ENCODE measurements at regions not wholly inside any gene's neighbourhood (a gene's known extent, or its start where the extent isn't known, plus 50 kb on each side); places are given as distances from the start of the nearest gene placed in this dataset.

GRCh38 chr11:121946514-121946913, 169.5 kb downstream of the BLID start:
- H3K36me3 ChIP-seq (ENCODE audit: control insufficient read depth, insufficient read depth, low read length), result no peaks in the 10 kb centered on the region
- H3K27ac ChIP-seq (ENCODE audit: low read depth, low read length), result no peak overlapping the region
- H3K9ac ChIP-seq (ENCODE audit: low read length), result no peak overlapping the region
- H3K4me1 ChIP-seq (ENCODE audit: control insufficient read depth, insufficient read depth, low read length), result no peaks in the 10 kb centered on the region
- H3K4me3 ChIP-seq (ENCODE audit: low read depth, low read length), result no peak overlapping the region
- peaks cover 13% of the 10 kb centered on the region; the same call in 1 of the 2 replicates for H3K9me3 ChIP-seq (ENCODE audit: control insufficient read depth, insufficient read depth, low read depth, low read length)
- H3K27me3 ChIP-seq (ENCODE audit: control insufficient read depth, insufficient read depth, low read length), result no peaks in the 10 kb centered on the region

GRCh38 chr11:121944556-121945230, 171.3 kb downstream of the BLID start:
- H3K4me1 ChIP-seq (ENCODE audit: control insufficient read depth, insufficient read depth, low read length), result no peaks in the 10 kb centered on the region
- H3K36me3 ChIP-seq (ENCODE audit: control insufficient read depth, insufficient read depth, low read length), result no peaks in the 10 kb centered on the region

GRCh38 chr11:121938076-121938475, 177.9 kb downstream of the BLID start:
- no peaks in the 10 kb centered on the region for H3K27me3 ChIP-seq (ENCODE audit: control insufficient read depth, insufficient read depth, low read length)
- H3K27ac ChIP-seq (ENCODE audit: low read depth, low read length), result no peak overlapping the region
- H3K4me3 ChIP-seq (ENCODE audit: low read depth, low read length), result no peak overlapping the region
- H3K36me3 ChIP-seq (ENCODE audit: control insufficient read depth, insufficient read depth, low read length), result no peaks in the 10 kb centered on the region
- H3K9me3 ChIP-seq (ENCODE audit: control insufficient read depth, insufficient read depth, low read depth, low read length), result no peaks in the 10 kb centered on the region
- H3K4me1 ChIP-seq (ENCODE audit: control insufficient read depth, insufficient read depth, low read length), result peaks cover 7% of the 10 kb centered on the region; the same call in 1 of the 2 replicates
- H3K9ac ChIP-seq (ENCODE audit: low read length), result no peak overlapping the region

More at GRCh38 chr11:121944556-121945230, 171.3 kb downstream of the BLID start:
- Histone ChIP-seq H3K27me3 (ENCODE audit: control insufficient read depth, insufficient read depth, low read length) (no peaks in the 10 kb centered on the region), H3K9ac (ENCODE audit: low read length) (no peak overlapping the region), H3K4me3 (ENCODE audit: low read depth, low read length) (no peak overlapping the region), H3K9me3 (ENCODE audit: control insufficient read depth, insufficient read depth, low read depth, low read length) (peaks cover 13% of the 10 kb centered on the region; the same call in 1 of the 2 replicates), H3K27ac (ENCODE audit: low read depth, low read length) (no peak overlapping the region)

- H3K36me3 ChIP-seq (ENCODE audit: control insufficient read depth, insufficient read depth, low read length), result no peaks in the 10 kb centered on the region
- no peak overlapping the region for H3K4me3 ChIP-seq (ENCODE audit: low read depth, low read length)
- peaks cover 14% of the 10 kb centered on the region; the same call in 1 of the 2 replicates for H3K4me1 ChIP-seq (ENCODE audit: control insufficient read depth, insufficient read depth, low read length)
- no peaks in the 10 kb centered on the region for H3K27me3 ChIP-seq (ENCODE audit: control insufficient read depth, insufficient read depth, low read length)
- H3K9me3 ChIP-seq (ENCODE audit: control insufficient read depth, insufficient read depth, low read depth, low read length), result no peaks in the 10 kb centered on the region
- no peak overlapping the region for H3K27ac ChIP-seq (ENCODE audit: low read depth, low read length)
- H3K9ac ChIP-seq (ENCODE audit: low read length), result no peak overlapping the region
Observed at GRCh38 chr11:121936781-121937447, 179.1 kb downstream of the BLID start.

GRCh38 chr11:121936370-121936769, 179.6 kb downstream of the BLID start:
- Histone ChIP-seq H3K4me1 (ENCODE audit: control insufficient read depth, insufficient read depth, low read length) (peaks cover 16% of the 10 kb centered on the region; the same call in 1 of the 2 replicates), H3K27ac (ENCODE audit: low read depth, low read length) (no peak overlapping the region), H3K9me3 (ENCODE audit: control insufficient read depth, insufficient read depth, low read depth, low read length) (no peaks in the 10 kb centered on the region), H3K27me3 (ENCODE audit: control insufficient read depth, insufficient read depth, low read length) (no peaks in the 10 kb centered on the region), H3K9ac (ENCODE audit: low read length) (no peak overlapping the region), H3K4me3 (ENCODE audit: low read depth, low read length) (no peak overlapping the region), H3K36me3 (ENCODE audit: control insufficient read depth, insufficient read depth, low read length) (no peaks in the 10 kb centered on the region)

GRCh38 chr11:121933694-121934093, 182.3 kb downstream of the BLID start:
- no peak overlapping the region for H3K27ac ChIP-seq (ENCODE audit: low read depth, low read length)
- no peaks in the 10 kb centered on the region for H3K27me3 ChIP-seq (ENCODE audit: control insufficient read depth, insufficient read depth, low read length)
- H3K36me3 ChIP-seq (ENCODE audit: control insufficient read depth, insufficient read depth, low read length), result no peaks in the 10 kb centered on the region
- H3K9ac ChIP-seq (ENCODE audit: low read length), result no peak overlapping the region
- no peak overlapping the region for H3K4me3 ChIP-seq (ENCODE audit: low read depth, low read length)
- H3K4me1 ChIP-seq (ENCODE audit: control insufficient read depth, insufficient read depth, low read length), result peaks cover 33% of the 10 kb centered on the region
- H3K9me3 ChIP-seq (ENCODE audit: control insufficient read depth, insufficient read depth, low read depth, low read length), result no peaks in the 10 kb centered on the region

- peaks cover 35% of the 10 kb centered on the region for H3K4me1 ChIP-seq (ENCODE audit: control insufficient read depth, insufficient read depth, low read length)
- H3K4me3 ChIP-seq (ENCODE audit: low read depth, low read length), result no peak overlapping the region
- H3K9me3 ChIP-seq (ENCODE audit: control insufficient read depth, insufficient read depth, low read depth, low read length), result no peaks in the 10 kb centered on the region
- no peaks in the 10 kb centered on the region for H3K36me3 ChIP-seq (ENCODE audit: control insufficient read depth, insufficient read depth, low read length)
- no peaks in the 10 kb centered on the region for H3K27me3 ChIP-seq (ENCODE audit: control insufficient read depth, insufficient read depth, low read length)
- H3K27ac ChIP-seq (ENCODE audit: low read depth, low read length), result no peak overlapping the region
- H3K9ac ChIP-seq (ENCODE audit: low read length), result no peak overlapping the region
Observed at GRCh38 chr11:121933294-121933693, 182.7 kb downstream of the BLID start.

GRCh38 chr11:121932646-121933185, 183.3 kb downstream of the BLID start:
- peaks cover 36% of the 10 kb centered on the region for H3K4me1 ChIP-seq (ENCODE audit: control insufficient read depth, insufficient read depth, low read length)

GRCh38 chr11:121931748-121932352, 184.2 kb downstream of the BLID start:
- H3K9ac ChIP-seq (ENCODE audit: low read length), result no peak overlapping the region
- H3K4me1 ChIP-seq (ENCODE audit: control insufficient read depth, insufficient read depth, low read length), result peaks cover 38% of the 10 kb centered on the region
- no peaks in the 10 kb centered on the region for H3K27me3 ChIP-seq (ENCODE audit: control insufficient read depth, insufficient read depth, low read length)
- H3K9me3 ChIP-seq (ENCODE audit: control insufficient read depth, insufficient read depth, low read depth, low read length), result no peaks in the 10 kb centered on the region
- H3K36me3 ChIP-seq (ENCODE audit: control insufficient read depth, insufficient read depth, low read length), result no peaks in the 10 kb centered on the region
- no peak overlapping the region for H3K27ac ChIP-seq (ENCODE audit: low read depth, low read length)
- H3K4me3 ChIP-seq (ENCODE audit: low read depth, low read length), result no peak overlapping the region

More at GRCh38 chr11:121932646-121933185, 183.3 kb downstream of the BLID start:
- H3K27ac ChIP-seq (ENCODE audit: low read depth, low read length), result no peak overlapping the region
- H3K9me3 ChIP-seq (ENCODE audit: control insufficient read depth, insufficient read depth, low read depth, low read length), result no peaks in the 10 kb centered on the region
- H3K4me3 ChIP-seq (ENCODE audit: low read depth, low read length), result no peak overlapping the region
- no peak overlapping the region for H3K9ac ChIP-seq (ENCODE audit: low read length)
- H3K36me3 ChIP-seq (ENCODE audit: control insufficient read depth, insufficient read depth, low read length), result no peaks in the 10 kb centered on the region
- H3K27me3 ChIP-seq (ENCODE audit: control insufficient read depth, insufficient read depth, low read length), result no peaks in the 10 kb centered on the region

GRCh38 chr11:121931121-121931520, 184.9 kb downstream of the BLID start:
- no peak overlapping the region for H3K4me3 ChIP-seq (ENCODE audit: low read depth, low read length)
- no peak overlapping the region for H3K9ac ChIP-seq (ENCODE audit: low read length)
- H3K9me3 ChIP-seq (ENCODE audit: control insufficient read depth, insufficient read depth, low read depth, low read length), result no peaks in the 10 kb centered on the region
- H3K36me3 ChIP-seq (ENCODE audit: control insufficient read depth, insufficient read depth, low read length), result no peaks in the 10 kb centered on the region
- peaks cover 38% of the 10 kb centered on the region for H3K4me1 ChIP-seq (ENCODE audit: control insufficient read depth, insufficient read depth, low read length)
- no peak overlapping the region for H3K27ac ChIP-seq (ENCODE audit: low read depth, low read length)
- H3K27me3 ChIP-seq (ENCODE audit: control insufficient read depth, insufficient read depth, low read length), result no peaks in the 10 kb centered on the region
